Natural killer cell (primary cell): ENCODE measurements at regions not wholly inside any gene's neighbourhood (a gene's known extent, or its start where the extent isn't known, plus 50 kb on each side); places are given as distances from the start of the nearest gene placed in this dataset.
"Not testable (repeated sequence)": the region's sequence is repeated elsewhere in the genome, so short reads cannot be mapped to it uniquely, and the experiment has no call there.

ENCODE experiments used
- ATAC-seq, 3 donors: fragments of 150-1000 bp in 2 of 3; fragments of 200-7000 bp in 1 of 3; cut with Tn5 transposase; 1 replicate in 1 of 3; 2 replicates in 2 of 3; pipeline ENCODE4 v1.10.0; 2021; ENCODE audit warnings: mild to moderate bottlenecking in 2 of 3, moderate library complexity in 2 of 3
- DNase-seq, 2 donors: peaks; one replicate each; pipeline versions ENCODE4 v3.0.0 to v3.0.0-alpha.2; 2013 to 2021; ENCODE audit warnings: mixed read lengths in 1 of 2
- H3K27ac ChIP-seq: one replicate; pipeline ENCODE4 v1.5.1; 2013; ENCODE audit warnings: mild to moderate bottlenecking, low read length
- H3K27me3 ChIP-seq: one replicate; pipeline ENCODE4 v1.6.1; 2013; ENCODE audit warnings: low read length; ENCODE audit not compliant: control insufficient read depth, insufficient read depth
- H3K36me3 ChIP-seq: one replicate; pipeline ENCODE4 v1.6.1; 2013; ENCODE audit warnings: low read length; ENCODE audit not compliant: control insufficient read depth, insufficient read depth
- H3K4me1 ChIP-seq: one replicate; pipeline ENCODE4 v1.6.1; 2013; ENCODE audit warnings: low read length; ENCODE audit not compliant: control insufficient read depth, insufficient read depth
- H3K4me3 ChIP-seq: one replicate; pipeline ENCODE4 v1.5.1; 2013; ENCODE audit warnings: low read length
- H3K9me3 ChIP-seq: one replicate; pipeline ENCODE4 v1.6.1; 2013; ENCODE audit warnings: low read length; ENCODE audit not compliant: control insufficient read depth, insufficient read depth
- H3K27ac Mint-ChIP-seq, 2 donors: one replicate each; pipeline ENCODE4 v1.8.0; 2022; ENCODE audit warnings: mild to moderate bottlenecking in 2 of 2, mixed read lengths in 2 of 2, moderate library complexity in 1 of 2
- H3K27me3 Mint-ChIP-seq, 2 donors: one replicate each; pipeline ENCODE4 v1.8.0; 2022; ENCODE audit warnings: low read depth in 2 of 2, mixed read lengths in 2 of 2
- H3K36me3 Mint-ChIP-seq: one replicate; pipeline ENCODE4 v1.8.0; 2022; ENCODE audit warnings: mixed read lengths
- H3K4me1 Mint-ChIP-seq, 2 donors: one replicate each; pipeline ENCODE4 v1.8.0; 2022; ENCODE audit warnings: mixed read lengths in 2 of 2
- H3K4me3 Mint-ChIP-seq: one replicate; pipeline ENCODE4 v1.8.0; 2022; ENCODE audit warnings: mild to moderate bottlenecking, moderate library complexity, mixed read lengths
- H3K9me3 Mint-ChIP-seq, 2 donors: one replicate each; pipeline ENCODE4 v1.8.0; 2022; ENCODE audit warnings: mixed read lengths in 2 of 2
- WGBS: methylation state at CpG from one replicate; pipeline ENCODE4 v1.1.7; 2013; ENCODE audit warnings: missing lambda C conversion rate; ENCODE audit not compliant: insufficient coverage; 5-methylcytosine and 5-hydroxymethylcytosine counted together
- intact Hi-C: fragments of 100-400 bp; cut with micrococcal nuclease; formaldehyde crosslinking; loops from one replicate; pipeline ENCODE4 v1.14.2; 2022
- TF ChIP-seq, protein P1 (sequence below): fragments of 200-600 bp; IDR thresholded peaks from one replicate; pipeline ENCODE4 v1.8.0; 2022; ENCODE audit warnings: antibody characterized with exemption

DNA sequence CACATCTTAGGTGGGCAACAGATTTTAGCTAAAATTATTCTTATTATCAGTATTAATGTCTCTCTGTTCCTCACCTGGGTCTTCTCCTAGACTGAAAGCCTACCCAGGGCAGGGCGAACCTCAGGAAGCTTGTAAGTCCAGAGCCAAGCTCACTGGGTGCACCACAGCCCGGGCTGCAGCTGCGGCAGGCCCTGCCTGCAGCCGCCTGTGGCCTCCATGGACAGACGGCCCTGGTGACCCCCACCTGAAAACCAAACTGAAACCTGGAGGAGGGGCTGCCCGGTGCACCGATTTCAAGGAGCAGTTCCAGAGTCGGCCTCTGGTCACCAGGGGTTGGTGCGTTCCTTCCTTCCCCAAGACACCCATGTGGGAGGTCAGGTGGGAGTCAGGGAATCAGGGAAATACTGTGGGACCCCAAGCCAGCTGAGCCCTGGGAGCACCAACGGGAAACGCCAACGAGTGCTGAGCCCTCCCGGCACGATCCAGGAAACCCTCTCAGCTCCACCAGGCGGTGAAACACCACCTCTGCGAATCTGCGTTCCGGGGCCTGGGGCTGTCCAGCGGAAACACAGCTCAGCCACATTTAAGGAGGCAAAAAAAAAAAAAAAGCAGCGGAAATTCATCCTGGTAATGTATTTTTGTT is 68.6 kb upstream of the PPP1R26 start:
- intact Hi-C loops, result loop anchor here (5.0 kb wide), 2 partner anchors 714 to 959 kb away; no protein-coding TSS in a partner anchor
- peaks cover 0 to 2% of the 10 kb centered on the region in 2 donors for H3K27me3 Mint-ChIP-seq
- no peaks in the 10 kb centered on the region for H3K4me1 Mint-ChIP-seq
- no peak overlapping the region for H3K4me3 Mint-ChIP-seq
- Histone ChIP-seq H3K9me3 (no peaks in the 10 kb centered on the region), H3K36me3 (no peaks in the 10 kb centered on the region), H3K4me3 (no peak overlapping the region), H3K27me3 (no peaks in the 10 kb centered on the region), H3K27ac (no peak overlapping the region), H3K4me1 (no peaks in the 10 kb centered on the region)
- no peaks in the 10 kb centered on the region for H3K9me3 Mint-ChIP-seq
- H3K36me3 Mint-ChIP-seq, result no peaks in the 10 kb centered on the region
- 84% methylated on average over 19 of the region's 20 CpGs for WGBS
- TF ChIP-seq, protein P1, sequence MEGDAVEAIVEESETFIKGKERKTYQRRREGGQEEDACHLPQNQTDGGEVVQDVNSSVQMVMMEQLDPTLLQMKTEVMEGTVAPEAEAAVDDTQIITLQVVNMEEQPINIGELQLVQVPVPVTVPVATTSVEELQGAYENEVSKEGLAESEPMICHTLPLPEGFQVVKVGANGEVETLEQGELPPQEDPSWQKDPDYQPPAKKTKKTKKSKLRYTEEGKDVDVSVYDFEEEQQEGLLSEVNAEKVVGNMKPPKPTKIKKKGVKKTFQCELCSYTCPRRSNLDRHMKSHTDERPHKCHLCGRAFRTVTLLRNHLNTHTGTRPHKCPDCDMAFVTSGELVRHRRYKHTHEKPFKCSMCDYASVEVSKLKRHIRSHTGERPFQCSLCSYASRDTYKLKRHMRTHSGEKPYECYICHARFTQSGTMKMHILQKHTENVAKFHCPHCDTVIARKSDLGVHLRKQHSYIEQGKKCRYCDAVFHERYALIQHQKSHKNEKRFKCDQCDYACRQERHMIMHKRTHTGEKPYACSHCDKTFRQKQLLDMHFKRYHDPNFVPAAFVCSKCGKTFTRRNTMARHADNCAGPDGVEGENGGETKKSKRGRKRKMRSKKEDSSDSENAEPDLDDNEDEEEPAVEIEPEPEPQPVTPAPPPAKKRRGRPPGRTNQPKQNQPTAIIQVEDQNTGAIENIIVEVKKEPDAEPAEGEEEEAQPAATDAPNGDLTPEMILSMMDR, result no peak
- no peak for DNase-seq
- ATAC-seq, result no peak
- H3K27ac Mint-ChIP-seq, result no peak overlapping the region

DNA sequence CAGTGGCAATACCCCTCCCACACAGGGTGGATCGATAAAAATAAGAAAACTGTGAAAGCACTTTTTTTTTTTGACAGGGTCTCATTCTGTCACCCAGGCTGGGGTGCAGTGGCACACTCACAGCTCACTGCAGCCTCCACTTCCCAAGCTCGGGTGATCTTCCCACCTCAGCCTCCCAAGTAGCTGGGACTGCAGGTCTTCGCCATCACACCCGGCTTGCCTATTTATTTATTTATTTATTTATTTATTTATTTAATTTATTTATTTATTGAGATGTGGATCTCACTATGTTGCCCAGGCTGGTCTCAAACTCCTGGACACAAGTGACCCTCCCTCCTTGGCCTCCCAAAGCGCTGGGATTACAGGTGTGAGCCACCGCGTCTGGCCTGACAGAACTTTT is 68.0 kb upstream of the PPP1R26 start:
- not testable (repeated sequence) for H3K27me3 ChIP-seq, H3K9me3 ChIP-seq, H3K36me3 Mint-ChIP-seq, H3K27me3 Mint-ChIP-seq, H3K4me3 Mint-ChIP-seq, H3K36me3 ChIP-seq, DNase-seq, H3K9me3 Mint-ChIP-seq, H3K4me1 Mint-ChIP-seq, H3K27ac ChIP-seq, H3K4me1 ChIP-seq, H3K27ac Mint-ChIP-seq, H3K4me3 ChIP-seq, ATAC-seq
- 100% methylated on average over 5 of the region's 7 CpGs for WGBS
- intact Hi-C loops, result loop anchor here (5.0 kb wide), 2 partner anchors 714 to 959 kb away; no protein-coding TSS in a partner anchor

DNA sequence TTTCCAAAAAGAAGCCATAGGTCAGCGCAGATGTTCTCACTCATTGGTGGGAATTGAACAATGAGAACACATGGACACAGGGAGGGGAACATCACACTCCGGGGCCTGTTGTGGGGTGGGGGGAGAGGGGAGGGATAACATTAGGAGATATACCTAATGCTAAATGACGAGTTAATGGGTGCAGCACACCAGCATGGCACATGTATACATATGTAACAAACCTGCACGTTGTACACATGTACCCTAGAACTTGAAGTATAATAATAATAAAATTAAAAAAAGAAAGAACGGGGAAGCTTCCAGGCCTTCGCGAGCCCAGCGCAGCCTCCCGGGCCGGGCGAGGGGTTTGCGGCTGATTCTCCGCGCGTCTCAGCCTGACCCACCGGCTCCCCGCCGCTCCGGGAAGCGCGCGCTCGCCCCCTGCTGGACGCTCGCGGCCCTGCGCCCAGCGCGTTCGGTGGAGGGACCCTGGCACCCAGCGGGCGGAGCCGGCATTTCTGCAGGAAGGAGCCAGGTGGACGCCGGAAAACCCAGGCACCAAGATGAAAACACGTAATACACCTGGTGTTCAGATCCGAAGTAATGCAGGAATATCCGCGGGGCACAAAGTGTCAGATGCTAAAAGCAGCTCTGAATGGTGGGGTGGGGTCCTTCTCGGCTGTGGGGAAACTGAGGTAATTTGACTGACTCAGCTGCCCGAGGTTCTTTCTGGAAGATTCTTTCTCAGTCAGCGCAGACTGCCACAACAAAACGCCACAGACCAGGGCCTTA is 67.1 kb upstream of the PPP1R26 start:
- not testable (repeated sequence) for H3K27me3 ChIP-seq, H3K9me3 ChIP-seq, H3K27ac Mint-ChIP-seq, H3K4me1 ChIP-seq, H3K36me3 ChIP-seq, H3K9me3 Mint-ChIP-seq, H3K4me1 Mint-ChIP-seq, H3K4me3 ChIP-seq, H3K36me3 Mint-ChIP-seq, H3K27ac ChIP-seq, H3K4me3 Mint-ChIP-seq, H3K27me3 Mint-ChIP-seq
- TF ChIP-seq, protein P1, result peak; percentile 98
- DNase-seq (peak; percentile 68 to 73), ATAC-seq (peak; percentile 75 to 98 (median 86))
- intact Hi-C loops, result loop anchor here (5.0 kb wide), 2 partner anchors 715 to 960 kb away; no protein-coding TSS in a partner anchor
- WGBS, result 11% methylated on average over 41 of the region's 43 CpGs

DNA sequence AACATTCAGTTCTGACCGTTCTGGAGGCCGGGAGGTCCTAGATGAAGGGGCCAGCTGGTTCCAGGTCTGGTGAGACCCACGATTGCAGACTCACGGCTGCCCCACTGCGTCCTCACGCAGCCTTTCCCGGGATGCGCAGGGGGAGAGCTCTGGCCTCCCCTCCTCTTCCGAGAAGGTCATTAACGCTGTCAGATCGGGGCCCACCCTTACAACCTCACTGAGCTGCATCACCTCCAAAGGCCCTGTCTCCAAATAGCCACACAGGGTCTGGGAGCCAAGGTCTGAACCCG is 66.6 kb upstream of the PPP1R26 start:
- intact Hi-C loops, result loop anchor here (5.0 kb wide), 2 partner anchors 716 to 961 kb away; no protein-coding TSS in a partner anchor
- H3K27ac ChIP-seq, result no peak overlapping the region
- 85% methylated on average over 12 of the region's 12 CpGs for WGBS
- H3K36me3 ChIP-seq, result no peaks in the 10 kb centered on the region
- no peak overlapping the region for H3K4me3 ChIP-seq
- H3K27me3 ChIP-seq, result no peaks in the 10 kb centered on the region
- ATAC-seq, result no peak
- H3K9me3 Mint-ChIP-seq, result no peaks in the 10 kb centered on the region
- peaks cover 0 to 2% of the 10 kb centered on the region in 2 donors for H3K27me3 Mint-ChIP-seq
- no peaks in the 10 kb centered on the region for H3K9me3 ChIP-seq
- no peak overlapping the region for H3K4me3 Mint-ChIP-seq
- no peaks in the 10 kb centered on the region for H3K4me1 Mint-ChIP-seq
- DNase-seq, result no peak
- TF ChIP-seq, protein P1, result no peak
- no peak overlapping the region for H3K27ac Mint-ChIP-seq
- H3K36me3 Mint-ChIP-seq, result no peaks in the 10 kb centered on the region
- no peaks in the 10 kb centered on the region for H3K4me1 ChIP-seq
